Tibial nerve (tissue), 4 donors: ENCODE measurements at regions not wholly inside any gene's neighbourhood (a gene's known extent, or its start where the extent isn't known, plus 50 kb on each side); places are given as distances from the start of the nearest gene placed in this dataset.

Source experiments
- DNase-seq, 2 donors: peaks; one replicate each; pipeline ENCODE4 v3.0.0-alpha.2; 2019; ENCODE audit warnings: low spot score in 2 of 2
- H3K27ac ChIP-seq, 4 donors: fragments of 200-600 bp; sonication (generic) in 3 of 4; one replicate each; pipeline ENCODE4 v1.5.1; 2017 to 2019; ENCODE audit warnings: mild to moderate bottlenecking in 1 of 4
- H3K27me3 ChIP-seq, 2 donors: fragments of 200-600 bp; sonication (generic) in 1 of 2; one replicate each; pipeline versions ENCODE4 v1.5.1 to v1.6.0; 2017 to 2019
- H3K36me3 ChIP-seq, 3 donors: fragments of 200-600 bp; sonication (generic); one replicate each; pipeline ENCODE4 v1.5.1; 2018 to 2019
- H3K4me1 ChIP-seq, 4 donors: fragments of 200-600 bp; sonication (generic) in 3 of 4; one replicate each; pipeline ENCODE4 v1.5.1; 2017 to 2019
- H3K4me3 ChIP-seq, 4 donors: fragments of 200-600 bp; sonication (generic) in 3 of 4; one replicate each; pipeline ENCODE4 v1.5.1; 2017 to 2019; ENCODE audit warnings: mild to moderate bottlenecking in 1 of 4, moderate library complexity in 1 of 4
- H3K9me3 ChIP-seq, 4 donors: fragments of 200-600 bp; sonication (generic) in 3 of 4; one replicate each; pipeline ENCODE4 v1.5.1; 2017 to 2019
- CTCF ChIP-seq, 5 experiments: fragments of 200-600 bp in 3 of 5; fragments of 450-650 bp in 2 of 5; sonication (generic) in 3 of 5; IDR thresholded peaks; one replicate each; pipeline ENCODE4 v1.5.1; 2016 to 2019; ENCODE audit warnings: antibody characterized with exemption in 5 of 5, mild to moderate bottlenecking in 3 of 5, moderate library complexity in 2 of 5
- EP300 ChIP-seq, 2 donors: sonication (generic); formaldehyde crosslinking; IDR thresholded peaks; one replicate each; pipeline ENCODE4 v1.6.1; 2017; ENCODE audit warnings: antibody characterized with exemption in 2 of 2, mild to moderate bottlenecking in 1 of 2
- POLR2A ChIP-seq, 2 donors: fragments of 450-650 bp; IDR thresholded peaks; one replicate each; pipeline ENCODE4 v1.6.1; 2017; ENCODE audit warnings: antibody characterized with exemption in 2 of 2, mild to moderate bottlenecking in 2 of 2, moderate library complexity in 2 of 2
- WGBS, 2 donors: methylation state at CpG; one replicate each; pipeline ENCODE4 v1.1.5; 2018; 5-methylcytosine and 5-hydroxymethylcytosine counted together

- Histone ChIP-seq H3K27ac (no peak overlapping the region), H3K27me3 (no peaks in the 10 kb centered on the region), H3K4me3 (no peak overlapping the region), H3K9me3 (no peaks in the 10 kb centered on the region), H3K4me1 (no peaks in the 10 kb centered on the region), H3K36me3 (no peaks in the 10 kb centered on the region)
- WGBS, 2 donors: 36 to 54% methylated on average over 1 of the region's 1 CpG
- DNase-seq: no peak
- TF ChIP-seq EP300 (IDR thresholded peaks at IDR 0.05): no peak
- TF ChIP-seq CTCF (IDR thresholded peaks at IDR 0.05): no peak
- TF ChIP-seq POLR2A (IDR thresholded peaks at IDR 0.05): no peak
Measured at GRCh38 chr2:146123714-146124113, 1603.8 kb upstream of the ZEB2 start.

- Histone ChIP-seq H3K4me3 (no peak overlapping the region), H3K27ac (no peak overlapping the region), H3K36me3 (no peaks in the 10 kb centered on the region), H3K27me3 (no peaks in the 10 kb centered on the region), H3K9me3 (no peaks in the 10 kb centered on the region), H3K4me1 (no peaks in the 10 kb centered on the region)
- no peak for TF ChIP-seq CTCF (IDR thresholded peaks at IDR 0.05)
- no peak for TF ChIP-seq EP300 (IDR thresholded peaks at IDR 0.05)
- no peak for TF ChIP-seq POLR2A (IDR thresholded peaks at IDR 0.05)
- DNase-seq: no peak
- WGBS, 2 donors: 71% methylated on average over 3 of the region's 3 CpGs
Measured at GRCh38 chr2:146123256-146123655, 1603.3 kb upstream of the ZEB2 start.

- Histone ChIP-seq H3K27me3 (no peaks in the 10 kb centered on the region), H3K27ac (no peak overlapping the region), H3K36me3 (no peaks in the 10 kb centered on the region), H3K4me1 (no peaks in the 10 kb centered on the region), H3K9me3 (no peaks in the 10 kb centered on the region), H3K4me3 (no peak overlapping the region)
- TF ChIP-seq EP300 (IDR thresholded peaks at IDR 0.05): no peak
- no peak for TF ChIP-seq POLR2A (IDR thresholded peaks at IDR 0.05)
- TF ChIP-seq CTCF (IDR thresholded peaks at IDR 0.05): no peak
- WGBS, 2 donors: 62 to 76% methylated on average over 3 of the region's 3 CpGs
- no peak for DNase-seq
Measured at GRCh38 chr2:146119586-146119985, 1599.7 kb upstream of the ZEB2 start.

- no peak overlapping the region for H3K27ac ChIP-seq
- no peak for TF ChIP-seq CTCF (IDR thresholded peaks at IDR 0.05)
- no peak for TF ChIP-seq POLR2A (IDR thresholded peaks at IDR 0.05)
- no peak for TF ChIP-seq EP300 (IDR thresholded peaks at IDR 0.05)
- H3K4me3 ChIP-seq: no peak overlapping the region
- H3K27me3 ChIP-seq: no peaks in the 10 kb centered on the region
- no peaks in the 10 kb centered on the region for H3K9me3 ChIP-seq
- no peaks in the 10 kb centered on the region for H3K4me1 ChIP-seq
- 63% methylated on average over 3 of the region's 3 CpGs; no CpG with 5 or more reads in 1 of the 2 donors for WGBS, 2 donors
- DNase-seq: no peak
- no peaks in the 10 kb centered on the region for H3K36me3 ChIP-seq
Measured at GRCh38 chr2:146108993-146109392, 1589.1 kb upstream of the ZEB2 start.

- 72 to 94% methylated on average over 3 of the region's 3 CpGs for WGBS, 2 donors
- H3K27ac ChIP-seq: no peak overlapping the region
- H3K4me1 ChIP-seq: no peaks in the 10 kb centered on the region
- TF ChIP-seq CTCF (IDR thresholded peaks at IDR 0.05) (no peak), POLR2A (IDR thresholded peaks at IDR 0.05) (no peak), EP300 (IDR thresholded peaks at IDR 0.05) (no peak)
- no peaks in the 10 kb centered on the region for H3K27me3 ChIP-seq
- no peak for DNase-seq
- H3K9me3 ChIP-seq: peaks cover 0 to 31% (median 5%) of the 10 kb centered on the region in 4 donors
- no peaks in the 10 kb centered on the region for H3K36me3 ChIP-seq
- H3K4me3 ChIP-seq: no peak overlapping the region
Measured at GRCh38 chr2:146094185-146094584, 1574.3 kb upstream of the ZEB2 start.
